ENCODE measurements at regions not wholly inside any gene's neighbourhood (a gene's known extent, or its start where the extent isn't known, plus 50 kb on each side); places are given as distances from the start of the nearest gene placed in this dataset.

GRCh38 chr15:31164573-31164912 lies 63.0 kb upstream of the TRPM1 start:
- TF ChIP-seq CTCF (IDR thresholded peaks at IDR 0.05) (no peak), POLR2AphosphoS5 (IDR thresholded peaks at IDR 0.05) (no peak), POLR2A (IDR thresholded peaks at IDR 0.05) (no peak)
